Stimulated activated CD4-positive, alpha-beta T cell treated with anti-CD3 and anti-CD28 coated beads, Interleukin-4, amount 100 ng/mL, for 24 hours (primary cell): ENCODE measurements at regions not wholly inside any gene's neighbourhood (a gene's known extent, or its start where the extent isn't known, plus 50 kb on each side); places are given as distances from the start of the nearest gene placed in this dataset.

ENCODE experiments used
- DNase-seq: peaks from one replicate; pipeline ENCODE4 v3.0.0-alpha.2; 2020

DNA sequence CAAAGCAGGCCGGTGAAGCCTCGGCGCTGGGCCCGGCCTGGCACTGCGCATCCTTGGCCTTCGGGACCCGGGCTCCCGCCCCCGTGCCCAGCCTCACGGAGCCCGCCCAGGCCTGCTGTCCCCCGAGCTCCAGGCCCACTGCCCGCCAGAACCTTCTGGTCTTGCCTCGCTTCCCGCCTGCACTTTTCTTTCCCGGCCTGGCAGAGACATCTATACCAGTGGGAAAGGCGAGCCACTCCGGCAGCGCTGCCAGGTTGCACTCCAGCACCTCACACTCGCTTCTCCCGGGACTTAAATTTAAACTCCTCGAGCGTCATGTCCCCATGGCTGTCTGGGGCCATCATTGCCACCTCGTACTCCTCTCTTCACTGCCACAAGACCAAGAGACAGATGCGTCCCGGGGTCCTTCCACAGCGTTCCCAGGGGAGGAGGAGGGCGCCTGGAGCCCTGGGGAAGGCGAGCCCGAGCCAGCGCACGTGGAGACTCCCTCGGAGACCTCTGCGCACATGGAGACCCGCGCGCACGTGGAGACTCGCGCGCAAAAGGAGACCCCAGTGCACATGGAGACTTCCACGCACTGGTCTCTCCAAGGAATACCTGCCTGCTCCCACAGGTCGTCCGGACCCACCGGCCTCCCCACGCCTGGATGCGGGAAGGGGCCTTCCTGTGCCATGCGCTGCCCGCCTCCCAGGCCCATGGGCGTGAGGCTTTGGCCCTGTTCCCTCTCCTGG lies 253.1 kb upstream of the SALL3 start:
- no peak for DNase-seq

GRCh38 chr18:78727057-78727739 lies 252.4 kb upstream of the SALL3 start:
- DNase-seq, result no peak

GRCh38 chr18:78727877-78728783 lies 251.5 kb upstream of the SALL3 start:
- DNase-seq, result no peak

- DNase-seq, result no peak
Observed at GRCh38 chr18:78728784-78729467, 250.7 kb upstream of the SALL3 start.

GRCh38 chr18:78730546-78730945 lies 249.1 kb upstream of the SALL3 start:
- DNase-seq, result no peak

GRCh38 chr18:78731016-78731397 lies 248.6 kb upstream of the SALL3 start:
- DNase-seq, result no peak

- DNase-seq, result no peak
Observed at GRCh38 chr18:78731398-78732032, 248.1 kb upstream of the SALL3 start.

GRCh38 chr18:78732273-78733210 lies 247.1 kb upstream of the SALL3 start:
- no peak for DNase-seq

DNA sequence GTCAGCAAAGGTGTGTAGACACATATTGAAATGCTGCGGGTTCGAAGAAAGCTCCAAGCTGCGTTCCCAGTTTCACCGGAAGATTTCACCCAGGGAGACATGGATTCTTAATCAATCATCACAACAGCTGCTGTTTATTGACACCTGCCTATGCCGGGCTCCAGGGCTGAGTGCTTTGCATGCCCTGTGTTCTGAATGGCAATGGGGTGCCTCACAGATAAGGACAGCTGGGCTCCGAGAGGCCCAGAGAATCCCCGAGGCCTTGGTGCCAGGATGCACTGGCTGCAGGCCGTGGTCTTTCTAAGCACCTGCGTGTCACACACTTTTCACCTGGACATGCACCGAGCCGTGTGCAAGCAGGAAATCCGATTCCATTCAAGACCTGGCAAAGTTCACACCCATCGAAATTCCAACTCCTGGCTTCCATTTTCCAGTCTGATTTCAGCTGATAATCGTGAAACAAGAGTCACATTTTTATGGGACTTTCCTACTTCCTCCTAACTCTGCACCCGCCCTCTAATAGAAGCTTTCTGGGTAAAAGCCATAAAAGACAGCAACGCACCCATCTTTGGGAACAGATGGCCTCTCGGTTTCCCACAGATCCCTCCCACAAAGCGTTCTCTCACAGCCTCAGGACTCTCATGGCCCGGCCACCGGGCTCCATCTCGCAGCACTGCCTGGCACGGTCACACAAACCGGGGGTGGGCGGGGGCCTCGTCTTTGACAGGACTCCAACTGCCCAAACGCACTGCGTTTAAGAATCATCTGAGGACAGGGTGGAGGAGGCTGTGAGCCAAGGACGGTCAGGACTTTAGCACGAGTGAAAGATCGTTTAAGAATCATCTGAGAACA lies 245.6 kb upstream of the SALL3 start:
- no peak for DNase-seq

DNA sequence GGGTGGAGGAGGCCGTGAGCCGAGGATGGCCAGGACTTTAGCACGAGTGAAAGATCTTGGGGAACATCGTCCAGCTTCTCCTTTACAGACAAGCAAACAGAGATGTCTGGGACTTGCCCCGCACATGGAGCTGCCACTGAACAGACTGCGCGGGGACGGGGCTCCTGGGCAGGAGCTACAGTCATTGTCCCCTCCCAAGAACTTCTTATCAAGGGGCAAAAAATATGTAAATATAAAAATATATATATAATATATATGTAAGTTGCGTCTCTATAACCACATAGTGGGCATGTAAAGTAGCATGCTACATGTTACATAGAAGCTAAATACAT lies 245.0 kb upstream of the SALL3 start:
- DNase-seq, result no peak

DNA sequence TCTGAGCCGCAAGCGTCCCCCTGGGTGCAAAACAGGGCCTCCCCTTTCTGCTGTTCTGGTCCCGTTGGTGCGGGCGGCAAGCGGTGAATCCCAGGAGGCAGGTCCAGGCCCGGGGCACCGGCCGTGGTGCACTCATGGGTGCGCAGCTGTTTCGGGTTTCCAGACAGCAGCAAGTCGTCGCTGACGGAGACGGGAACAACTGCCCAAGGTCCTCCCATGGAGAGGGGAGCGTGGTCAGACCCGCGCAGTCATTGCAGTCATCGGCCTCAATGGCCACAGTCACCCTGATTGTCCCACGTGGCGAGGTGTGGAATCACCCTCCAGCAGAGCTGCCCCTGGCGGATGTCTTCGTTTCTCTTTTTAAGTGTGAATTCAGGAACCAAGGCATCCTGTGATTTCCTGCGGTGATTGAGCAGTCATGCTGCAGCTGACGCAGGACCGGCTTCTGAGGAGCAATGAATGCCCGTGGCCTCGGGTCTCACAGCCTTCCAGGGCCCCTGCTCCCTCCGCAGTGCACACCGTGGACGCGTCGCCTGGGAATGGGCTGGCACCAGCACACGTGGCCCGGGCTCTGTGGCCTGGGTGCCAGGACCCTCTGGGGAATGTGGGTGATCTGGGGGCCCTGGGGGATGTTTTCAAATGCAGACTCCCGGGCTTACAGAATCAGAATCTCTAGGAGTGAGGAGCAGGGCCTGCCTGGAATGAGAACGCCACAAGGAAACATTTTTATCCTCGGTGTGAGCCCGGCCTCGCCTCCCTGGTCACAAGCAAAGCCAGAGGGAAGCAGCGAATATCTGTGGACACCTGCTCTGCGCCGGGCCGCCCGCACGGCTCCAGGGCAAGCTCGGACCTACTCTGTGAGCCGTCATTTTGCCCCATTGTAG lies 244.2 kb upstream of the SALL3 start:
- no peak for DNase-seq

- DNase-seq, result no peak
Observed at GRCh38 chr18:78736015-78736690, 243.5 kb upstream of the SALL3 start.

- no peak for DNase-seq
Observed at GRCh38 chr18:78737006-78737915, 242.4 kb upstream of the SALL3 start.

- DNase-seq, result no peak
Observed at GRCh38 chr18:78738076-78738690, 241.4 kb upstream of the SALL3 start.

DNA sequence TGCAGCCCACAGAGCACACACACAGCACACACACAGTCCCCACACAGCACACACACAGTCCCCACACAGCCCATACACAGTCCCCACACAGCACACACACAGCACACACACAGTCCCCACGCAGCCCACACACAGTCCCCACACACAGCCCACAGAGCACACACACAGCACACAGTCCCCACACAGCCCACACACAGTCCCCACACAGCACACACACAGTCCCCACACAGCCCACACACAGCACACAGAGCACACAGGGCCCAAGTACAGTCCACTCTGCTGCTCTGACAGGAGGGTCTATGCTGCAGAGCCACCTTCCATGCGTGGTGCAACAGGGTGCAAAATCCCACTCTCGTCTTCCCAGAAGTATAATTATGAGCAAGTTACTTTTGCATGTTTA lies 240.5 kb upstream of the SALL3 start:
- no peak for DNase-seq

- no peak for DNase-seq
Observed at GRCh38 chr18:78739882-78740677, 239.5 kb upstream of the SALL3 start.
